HG02973 (cell line): ENCODE measurements at regions not wholly inside any gene's neighbourhood (a gene's known extent, or its start where the extent isn't known, plus 50 kb on each side); places are given as distances from the start of the nearest gene placed in this dataset.

Experiments
- ATAC-seq: cut with Tn5 transposase; IDR thresholded peaks from one replicate; pipeline ENCODE4 v1.9.1; 2021; ENCODE audit warnings: moderate library complexity; ENCODE audit not compliant: unreplicated experiment

- ATAC-seq: no peak
Measured at GRCh38 chr3:71858503-71859122, 73.7 kb upstream of the PROK2 start.

GRCh38 chr3:71857956-71858355 is 73.0 kb upstream of the PROK2 start:
- no peak for ATAC-seq

DNA sequence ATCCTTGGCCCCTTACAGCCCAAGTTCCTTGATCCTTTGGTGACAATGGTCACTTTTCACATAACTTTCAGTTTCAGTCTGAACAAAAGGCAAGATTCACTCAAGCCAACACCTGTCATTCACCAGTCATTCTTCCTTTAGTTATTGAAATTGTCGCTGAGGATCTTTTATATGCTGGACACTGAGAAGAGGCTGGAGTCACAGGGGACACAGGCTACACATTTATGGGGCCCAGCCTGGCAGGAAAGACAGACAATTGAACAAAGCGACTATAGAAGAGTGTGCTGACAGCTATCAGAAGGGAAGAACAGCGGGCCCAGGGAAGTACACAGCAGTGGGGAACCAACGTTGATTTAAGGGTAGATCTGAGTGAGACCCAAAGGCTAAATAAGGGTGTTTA is 69.8 kb upstream of the PROK2 start:
- no peak for ATAC-seq

- no peak for ATAC-seq
Measured at GRCh38 chr3:71854096-71854495, 69.1 kb upstream of the PROK2 start.

- no peak for ATAC-seq
Measured at GRCh38 chr3:71851878-71852277, 66.9 kb upstream of the PROK2 start.

DNA sequence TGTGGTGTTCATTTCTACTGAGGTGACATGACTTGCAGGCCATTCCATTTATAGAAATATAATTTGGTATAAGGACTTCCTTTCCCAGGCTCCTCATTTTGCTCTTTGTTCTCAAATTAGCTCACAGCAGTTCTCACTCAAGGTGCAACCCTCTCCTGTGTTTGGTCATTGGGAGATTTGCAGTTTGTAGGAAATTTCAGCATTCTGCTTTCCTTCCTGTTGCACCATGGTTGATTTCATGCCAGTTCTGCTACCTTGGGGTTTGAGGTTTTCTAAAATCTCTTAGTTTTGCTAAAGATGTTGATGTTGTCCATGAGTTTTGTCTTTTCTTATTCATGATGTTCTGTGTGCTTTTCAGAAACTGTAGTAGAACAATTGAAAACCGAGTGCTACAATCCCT is 65.7 kb upstream of the PROK2 start:
- no peak for ATAC-seq

DNA sequence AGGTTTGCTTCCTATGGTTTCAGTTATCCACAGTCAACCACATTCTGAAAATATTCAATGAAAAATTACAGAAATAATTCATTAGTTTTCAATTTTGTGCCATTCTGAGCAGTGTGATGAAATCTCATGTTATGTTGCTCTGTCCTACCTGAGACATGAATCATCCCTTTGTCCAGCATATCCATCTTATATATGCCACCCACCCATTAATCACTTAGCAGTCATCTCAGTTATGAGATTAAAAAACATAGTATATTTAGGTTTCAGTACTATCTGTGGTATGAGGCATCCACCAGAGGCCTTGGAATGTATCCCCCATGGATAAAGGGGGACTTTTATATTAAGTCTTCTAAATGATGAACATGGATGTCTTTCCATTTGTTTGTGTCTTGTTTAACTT is 64.7 kb upstream of the PROK2 start:
- no peak for ATAC-seq

GRCh38 chr3:71847794-71848193 is 62.8 kb upstream of the PROK2 start:
- no peak for ATAC-seq

- ATAC-seq: no peak
Measured at GRCh38 chr3:71846185-71846584, 61.2 kb upstream of the PROK2 start.

DNA sequence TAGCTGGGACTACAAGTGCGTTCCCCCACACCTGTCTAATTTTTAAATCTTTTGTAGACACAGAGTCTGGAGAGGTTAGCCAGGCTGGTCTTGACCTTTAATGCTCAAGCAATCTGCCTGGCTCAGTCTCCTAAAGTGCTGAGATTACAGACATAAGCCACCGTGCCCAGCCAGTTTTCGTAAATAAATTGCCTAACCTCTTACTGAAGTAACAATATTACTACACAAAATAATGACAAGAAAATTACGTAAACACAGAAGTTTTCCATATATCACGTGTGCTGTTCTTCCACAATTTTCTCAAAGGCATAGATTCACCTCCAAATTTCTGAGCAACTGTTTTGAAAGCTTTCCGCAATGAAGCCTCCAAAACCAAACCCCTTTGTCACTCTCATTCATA is 58.1 kb upstream of the PROK2 start:
- no peak for ATAC-seq

GRCh38 chr3:71838406-71838805 is 53.5 kb upstream of the PROK2 start:
- ATAC-seq: no peak
